ENCODE measurements at regions not wholly inside any gene's neighbourhood (a gene's known extent, or its start where the extent isn't known, plus 50 kb on each side); places are given as distances from the start of the nearest gene placed in this dataset.
A peak's percentile ranks its signal among the peaks of the same experiment; 100 is the strongest.

GRCh38 chr2:181810823-181811695, 80.5 kb upstream of the ITPRID2 start:
- FAIRE-seq (peak; percentile 89), DNase-seq (ENCODE audit: low read depth, low spot score) (peak; percentile 99)
- H3K27me3 ChIP-seq (ENCODE audit: control insufficient read depth in 2 of 2, insufficient read depth in 2 of 2, low read length in 2 of 2), result no peaks in the 10 kb centered on the region
- TF ChIP-seq FOS (IDR thresholded peaks at IDR 0.05; ENCODE audit: borderline replicate concordance, insufficient read depth, low read length) (peak; percentile 99), POLR2A (IDR thresholded peaks at IDR 0.05; ENCODE audit: low read depth, low read length) (peak; percentile 61), MYC (IDR thresholded peaks at IDR 0.05; ENCODE audit: low read depth, low read length) (no peak), GATA2 (IDR thresholded peaks at IDR 0.05; ENCODE audit: insufficient read depth, insufficient read length, low read depth, low read length) (peak; percentile 100), CTCF (IDR thresholded peaks at IDR 0.05; ENCODE audit: extremely low read depth in 1 of 2, insufficient read depth in 1 of 2, low read depth in 1 of 2, low read length in 2 of 2) (no peak), JUN (IDR thresholded peaks at IDR 0.05; ENCODE audit: borderline replicate concordance, insufficient read depth, insufficient read length, low read depth) (peak; percentile 100), MAX (IDR thresholded peaks at IDR 0.05; ENCODE audit: insufficient read depth, insufficient read length) (no peak), POLR2AphosphoS5 (IDR thresholded peaks at IDR 0.05; ENCODE audit: insufficient read depth, low read depth, low read length) (peak; percentile 96), EZH2 (IDR thresholded peaks at IDR 0.05; ENCODE audit: borderline replicate concordance, low read depth, low read length, severe bottlenecking) (no peak)
- peak overlapping the region in 1 of 3 experiments; percentile 18 for H3K4me3 ChIP-seq (replicated peaks in 1 of 3; ENCODE audit: insufficient read depth in 1 of 3, low read depth in 1 of 3, low read length in 3 of 3)
- peak overlapping the region; percentile 93 for H3K27ac ChIP-seq (ENCODE audit: insufficient read depth, low read depth, low read length)
- H3K9ac ChIP-seq (replicated peaks; ENCODE audit: extremely low read depth, insufficient read depth, low read length), result peak overlapping the region; percentile 76
- H3K4me1 ChIP-seq (ENCODE audit: control insufficient read depth, extremely low read depth, insufficient read depth, low read length), result peaks cover 61% of the 10 kb centered on the region
- H3K4me2 ChIP-seq (ENCODE audit: insufficient read depth, low read length), result peak overlapping the region; percentile 86
- dilution Hi-C loops (cut with MboI; ENCODE audit: extremely low pct_ligation_motif_present, low sequenced_read_pairs), result no loop called here
- H3K79me2 ChIP-seq (ENCODE audit: control insufficient read depth, insufficient read depth, low read length), result no peaks in the 10 kb centered on the region
- ChIA-PET POLR2A (no interaction called here), CTCF (interaction anchor here (0.6 to 3.7 kb wide), 11 partner anchors 13 to 144 kb away, joined by 3 to 15 read pairs (median 6); no protein-coding TSS in a partner anchor)
- H2AFZ ChIP-seq (ENCODE audit: low read depth, low read length), result no peak overlapping the region
- intact Hi-C loops (cut with micrococcal nuclease), result loop anchor here (1.0 to 5.0 kb wide), 8 partner anchors 20 to 906 kb away; partner anchors contain the start of genes DNAJC10 and ITPRID2
- no peaks in the 10 kb centered on the region for H4K20me1 ChIP-seq (replicated peaks; ENCODE audit: control insufficient read depth, extremely low read depth, insufficient read depth, low read length)
- H3K9me3 ChIP-seq (replicated peaks; ENCODE audit: control insufficient read depth, insufficient read depth, low read length), result no peaks in the 10 kb centered on the region
- H3K9me1 ChIP-seq (replicated peaks; ENCODE audit: control insufficient read depth, extremely low read depth, insufficient read depth, low read length), result no peaks in the 10 kb centered on the region
- H3K36me3 ChIP-seq (ENCODE audit: control insufficient read depth in 2 of 2, extremely low read depth in 1 of 2, insufficient read depth in 2 of 2, low read length in 2 of 2), result no peaks in the 10 kb centered on the region
- BruUV-seq (replicated peaks), result TSS peak; percentile 73

Data from endothelial cell of umbilical vein (primary cell).